H9 (cell line): ENCODE measurements at regions not wholly inside any gene's neighbourhood (a gene's known extent, or its start where the extent isn't known, plus 50 kb on each side); places are given as distances from the start of the nearest gene placed in this dataset.

Experiments used
- DNase-seq: peaks from one replicate; pipeline ENCODE4 v3.0.0-alpha.2; 2017
- H2AFZ ChIP-seq: one replicate; pipeline ENCODE4 v1.6.1; 2013; ENCODE audit warnings: mild to moderate bottlenecking, low read length, control low read depth, moderate library complexity
- H2AK5ac ChIP-seq: 2 replicates; pipeline ENCODE4 v1.6.1; 2013; ENCODE audit warnings: low read length, control low read depth, mixed read lengths; ENCODE audit not compliant: insufficient read length
- H2BK120ac ChIP-seq: one replicate; pipeline ENCODE4 v1.6.1; 2013; ENCODE audit warnings: low read depth, mild to moderate bottlenecking, low read length, control low read depth, inconsistent platforms; ENCODE audit not compliant: poor library complexity, severe bottlenecking
- H2BK12ac ChIP-seq: 2 replicates; pipeline ENCODE4 v1.6.1; 2013; ENCODE audit warnings: low read length, control low read depth, mixed read lengths, low read depth; ENCODE audit not compliant: insufficient read length
- H2BK15ac ChIP-seq: 2 replicates; pipeline ENCODE4 v1.6.1; 2013; ENCODE audit warnings: low read depth, low read length, control low read depth
- H2BK20ac ChIP-seq: one replicate; pipeline ENCODE4 v1.6.1; 2013; ENCODE audit warnings: low read depth, mild to moderate bottlenecking, low read length, control low read depth, inconsistent platforms; ENCODE audit not compliant: poor library complexity, severe bottlenecking
- H2BK5ac ChIP-seq: 2 replicates; pipeline ENCODE4 v1.6.1; 2013; ENCODE audit warnings: low read length, control low read depth, mixed read lengths; ENCODE audit not compliant: insufficient read length
- H3K14ac ChIP-seq: 2 replicates; pipeline ENCODE4 v1.6.1; 2013; ENCODE audit warnings: low read length, control low read depth; ENCODE audit not compliant: insufficient read depth
- H3K18ac ChIP-seq: 2 replicates; pipeline ENCODE4 v1.6.1; 2013; ENCODE audit warnings: low read depth, mild to moderate bottlenecking, mixed read lengths, low read length, control low read depth; ENCODE audit not compliant: insufficient read length
- H3K23ac ChIP-seq: 2 replicates; pipeline ENCODE4 v1.6.1; 2013; ENCODE audit warnings: low read length, control low read depth, mixed read lengths, low read depth; ENCODE audit not compliant: insufficient read length
- H3K23me2 ChIP-seq: 2 replicates; pipeline ENCODE4 v1.6.1; 2013; ENCODE audit warnings: low read depth, mild to moderate bottlenecking, mixed read lengths, low read length, control low read depth; ENCODE audit not compliant: insufficient read length, poor library complexity, severe bottlenecking
- H3K27ac ChIP-seq: 2 replicates; pipeline ENCODE4 v1.5.1; 2013; ENCODE audit warnings: low read length, control low read depth, mixed read lengths, low read depth; ENCODE audit not compliant: insufficient read length
- H3K27me3 ChIP-seq: 2 replicates; pipeline ENCODE4 v1.6.1; 2013; ENCODE audit warnings: low read length, control low read depth, inconsistent platforms; ENCODE audit not compliant: insufficient read depth
- H3K4ac ChIP-seq: 2 replicates; pipeline ENCODE4 v1.6.1; 2013; ENCODE audit warnings: low read depth, mild to moderate bottlenecking, control low read depth, inconsistent platforms, low read length, moderate library complexity
- H3K4me1 ChIP-seq: 2 replicates; pipeline ENCODE4 v1.6.1; 2013; ENCODE audit warnings: low read length, control low read depth, inconsistent platforms; ENCODE audit not compliant: insufficient read depth
- H3K4me2 ChIP-seq: 2 replicates; pipeline ENCODE4 v1.6.1; 2013; ENCODE audit warnings: low read length, control low read depth, mixed read lengths; ENCODE audit not compliant: insufficient read length, insufficient read depth
- H3K56ac ChIP-seq: 2 replicates; pipeline ENCODE4 v1.6.1; 2013; ENCODE audit warnings: low read depth, mild to moderate bottlenecking, mixed read lengths, low read length, control low read depth; ENCODE audit not compliant: insufficient read length
- H3K79me1 ChIP-seq: 2 replicates; pipeline ENCODE4 v1.6.1; 2013; ENCODE audit warnings: low read depth, mild to moderate bottlenecking, moderate library complexity, low read length, control low read depth, inconsistent platforms; ENCODE audit not compliant: insufficient read depth, poor library complexity, severe bottlenecking
- H3K79me2 ChIP-seq: 2 replicates; pipeline ENCODE4 v1.6.1; 2013; ENCODE audit warnings: low read length, control low read depth, inconsistent platforms; ENCODE audit not compliant: insufficient read depth
- H3K9ac ChIP-seq: 2 replicates; pipeline ENCODE4 v1.6.1; 2013; ENCODE audit warnings: low read length, control low read depth, mixed read lengths; ENCODE audit not compliant: insufficient read length; ENCODE audit errors: extremely low read depth
- H3K9me3 ChIP-seq: one replicate; pipeline ENCODE4 v1.6.1; 2013; ENCODE audit warnings: low read depth, low read length, inconsistent platforms; ENCODE audit not compliant: control insufficient read depth
- H3T11ph ChIP-seq: one replicate; pipeline ENCODE4 v1.6.1; 2013; ENCODE audit warnings: mild to moderate bottlenecking, low read length, control low read depth, inconsistent platforms
- H4K20me1 ChIP-seq: one replicate; pipeline ENCODE4 v1.6.1; 2013; ENCODE audit not compliant: control insufficient read depth, insufficient read length, insufficient read depth
- H4K5ac ChIP-seq: 2 replicates; pipeline ENCODE4 v1.6.1; 2013; ENCODE audit warnings: low read depth, mild to moderate bottlenecking, mixed read lengths, low read length, control low read depth; ENCODE audit not compliant: insufficient read length
- H4K8ac ChIP-seq: replicated peaks from 2 replicates; pipeline ENCODE4 v1.6.1; 2013; ENCODE audit warnings: low read length, control low read depth, mixed read lengths, low read depth; ENCODE audit not compliant: insufficient read length
- H4K91ac ChIP-seq: 2 replicates; pipeline ENCODE4 v1.6.1; 2013; ENCODE audit warnings: low read depth, mild to moderate bottlenecking, moderate library complexity, mixed read lengths, low read length, control low read depth; ENCODE audit not compliant: insufficient read length
- H3K27ac Mint-ChIP-seq, 3 experiments: 2 replicates in 2 of 3; 3 replicates in 1 of 3; pipeline ENCODE4 v1.8.0; 2020 to 2021; ENCODE audit warnings: mixed read lengths in 3 of 3, mild to moderate bottlenecking in 1 of 3, moderate library complexity in 1 of 3
- H3K27me3 Mint-ChIP-seq: 2 replicates; pipeline ENCODE4 v1.8.0; 2021; ENCODE audit warnings: low read depth, mild to moderate bottlenecking, moderate library complexity, mixed read lengths
- H3K36me3 Mint-ChIP-seq, 3 experiments: 2 replicates in 2 of 3; 3 replicates in 1 of 3; pipeline ENCODE4 v1.8.0; 2020 to 2021; ENCODE audit warnings: low read depth in 3 of 3, mixed read lengths in 3 of 3; ENCODE audit not compliant: insufficient read depth in 1 of 3
- H3K4me1 Mint-ChIP-seq, 2 experiments: 2 replicates each; pipeline ENCODE4 v1.8.0; 2020; ENCODE audit warnings: mixed read lengths in 2 of 2
- H3K4me3 Mint-ChIP-seq, 2 experiments: 2 replicates in 1 of 2; 3 replicates in 1 of 2; pipeline ENCODE4 v1.8.0; 2020 to 2021; ENCODE audit warnings: mild to moderate bottlenecking in 2 of 2, mixed read lengths in 2 of 2, moderate library complexity in 1 of 2
- H3K9me3 Mint-ChIP-seq, 2 experiments: 2 replicates in 1 of 2; 3 replicates in 1 of 2; pipeline ENCODE4 v1.8.0; 2020; ENCODE audit warnings: mild to moderate bottlenecking in 2 of 2, mixed read lengths in 2 of 2, moderate library complexity in 1 of 2
- WGBS: extraction: QIAGEN DNeasy Blood & Tissue Kit; methylation state at CpG from one replicate; pipeline ENCODE4 v1.1.7; 2013; ENCODE audit warnings: missing lambda C conversion rate, low lambda C conversion rate, mixed read lengths; ENCODE audit not compliant: insufficient read length; ENCODE audit errors: extremely low coverage; 5-methylcytosine and 5-hydroxymethylcytosine counted together
- TF ChIP-seq, protein P1 (sequence below): fragments of 200-600 bp; sonication (generic); conservative IDR thresholded peaks from 3 replicates; pipeline ENCODE4 v1.8.0; 2021; ENCODE audit warnings: antibody characterized with exemption, mild to moderate bottlenecking

- no peaks in the 10 kb centered on the region for H3K27me3 Mint-ChIP-seq
- no peak overlapping the region for H3K56ac ChIP-seq
- H3K4me1 Mint-ChIP-seq = no peaks in the 10 kb centered on the region; a peak in 2 of 4 replicates
- no peak overlapping the region for H3K4ac ChIP-seq
- no peak overlapping the region for H3K18ac ChIP-seq
- no CpG with 5 or more reads among the region's 1 CpG for WGBS
- DNase-seq = no peak
- H4K8ac ChIP-seq = no peak overlapping the region
- no peak overlapping the region for H2BK5ac ChIP-seq
- no peak overlapping the region for H3T11ph ChIP-seq
- no peak overlapping the region for H2BK120ac ChIP-seq
- no peak overlapping the region for H2BK20ac ChIP-seq
- no peaks in the 10 kb centered on the region for H3K79me1 ChIP-seq
- no peaks in the 10 kb centered on the region for H3K4me1 ChIP-seq
- H3K4me2 ChIP-seq = no peak overlapping the region
- no peak overlapping the region for H4K91ac ChIP-seq
- no peaks in the 10 kb centered on the region for H4K20me1 ChIP-seq
- no peaks in the 10 kb centered on the region for H3K36me3 Mint-ChIP-seq
- no peak overlapping the region for H2AK5ac ChIP-seq
- no peak overlapping the region for H2BK15ac ChIP-seq
- H3K23me2 ChIP-seq = no peaks in the 10 kb centered on the region
- H3K27me3 ChIP-seq = no peaks in the 10 kb centered on the region
- no peak overlapping the region for H3K27ac ChIP-seq
- no peak overlapping the region; a peak in 1 of 7 replicates for H3K27ac Mint-ChIP-seq
- no peaks in the 10 kb centered on the region for H3K79me2 ChIP-seq
- H2BK12ac ChIP-seq = no peak overlapping the region
- H3K14ac ChIP-seq = no peak overlapping the region
- no peak overlapping the region for H3K4me3 Mint-ChIP-seq
- H4K5ac ChIP-seq = no peak overlapping the region
- TF ChIP-seq, protein P1, sequence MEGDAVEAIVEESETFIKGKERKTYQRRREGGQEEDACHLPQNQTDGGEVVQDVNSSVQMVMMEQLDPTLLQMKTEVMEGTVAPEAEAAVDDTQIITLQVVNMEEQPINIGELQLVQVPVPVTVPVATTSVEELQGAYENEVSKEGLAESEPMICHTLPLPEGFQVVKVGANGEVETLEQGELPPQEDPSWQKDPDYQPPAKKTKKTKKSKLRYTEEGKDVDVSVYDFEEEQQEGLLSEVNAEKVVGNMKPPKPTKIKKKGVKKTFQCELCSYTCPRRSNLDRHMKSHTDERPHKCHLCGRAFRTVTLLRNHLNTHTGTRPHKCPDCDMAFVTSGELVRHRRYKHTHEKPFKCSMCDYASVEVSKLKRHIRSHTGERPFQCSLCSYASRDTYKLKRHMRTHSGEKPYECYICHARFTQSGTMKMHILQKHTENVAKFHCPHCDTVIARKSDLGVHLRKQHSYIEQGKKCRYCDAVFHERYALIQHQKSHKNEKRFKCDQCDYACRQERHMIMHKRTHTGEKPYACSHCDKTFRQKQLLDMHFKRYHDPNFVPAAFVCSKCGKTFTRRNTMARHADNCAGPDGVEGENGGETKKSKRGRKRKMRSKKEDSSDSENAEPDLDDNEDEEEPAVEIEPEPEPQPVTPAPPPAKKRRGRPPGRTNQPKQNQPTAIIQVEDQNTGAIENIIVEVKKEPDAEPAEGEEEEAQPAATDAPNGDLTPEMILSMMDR = no peak
- no peak overlapping the region for H3K23ac ChIP-seq
- no peaks in the 10 kb centered on the region for H3K9me3 Mint-ChIP-seq
- H3K9ac ChIP-seq = no peak overlapping the region
- no peak overlapping the region for H2AFZ ChIP-seq
- H3K9me3 ChIP-seq = no peaks in the 10 kb centered on the region
Observed at GRCh38 chr2:12500899-12501298, 215.8 kb upstream of the TRIB2 start.
